ENCODE measurements at regions not wholly inside any gene's neighbourhood (a gene's known extent, or its start where the extent isn't known, plus 50 kb on each side); places are given as distances from the start of the nearest gene placed in this dataset.
"Not testable (repeated sequence)": the region's sequence is repeated elsewhere in the genome, so short reads cannot be mapped to it uniquely, and the experiment has no call there.

DNA sequence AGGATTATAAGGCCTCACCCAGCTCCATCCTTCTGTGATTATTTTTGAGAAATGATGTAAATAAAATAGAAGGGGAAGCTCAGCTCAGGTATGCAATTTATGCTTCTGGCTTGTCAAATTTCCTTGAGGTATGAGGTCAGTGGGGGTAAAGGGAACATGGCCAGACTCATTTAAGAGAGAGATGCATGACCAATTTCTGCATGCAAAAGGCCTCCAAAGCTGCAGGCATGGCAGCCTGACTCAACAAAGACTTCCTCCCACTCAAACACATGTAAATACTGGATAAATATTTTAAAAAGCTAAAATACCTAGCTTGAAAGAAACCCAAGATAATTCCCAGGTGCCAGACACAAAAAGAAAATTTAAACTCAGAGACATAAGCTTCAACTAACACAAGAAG lies 101.4 kb upstream of the SLC1A3 start:
- Mint-ChIP-seq H3K4me1 (peaks cover 8% of the 10 kb centered on the region), H3K9me3 (peaks cover 3% of the 10 kb centered on the region), H3K27ac (ENCODE audit: unreplicated experiment) (no peak overlapping the region), H3K4me3 (no peak overlapping the region), H3K36me3 (ENCODE audit: low read depth) (peaks cover 2% of the 10 kb centered on the region), H3K27me3 (ENCODE audit: low read depth) (peaks cover under 1% of the 10 kb centered on the region)
- TF ChIP-seq, protein P1, sequence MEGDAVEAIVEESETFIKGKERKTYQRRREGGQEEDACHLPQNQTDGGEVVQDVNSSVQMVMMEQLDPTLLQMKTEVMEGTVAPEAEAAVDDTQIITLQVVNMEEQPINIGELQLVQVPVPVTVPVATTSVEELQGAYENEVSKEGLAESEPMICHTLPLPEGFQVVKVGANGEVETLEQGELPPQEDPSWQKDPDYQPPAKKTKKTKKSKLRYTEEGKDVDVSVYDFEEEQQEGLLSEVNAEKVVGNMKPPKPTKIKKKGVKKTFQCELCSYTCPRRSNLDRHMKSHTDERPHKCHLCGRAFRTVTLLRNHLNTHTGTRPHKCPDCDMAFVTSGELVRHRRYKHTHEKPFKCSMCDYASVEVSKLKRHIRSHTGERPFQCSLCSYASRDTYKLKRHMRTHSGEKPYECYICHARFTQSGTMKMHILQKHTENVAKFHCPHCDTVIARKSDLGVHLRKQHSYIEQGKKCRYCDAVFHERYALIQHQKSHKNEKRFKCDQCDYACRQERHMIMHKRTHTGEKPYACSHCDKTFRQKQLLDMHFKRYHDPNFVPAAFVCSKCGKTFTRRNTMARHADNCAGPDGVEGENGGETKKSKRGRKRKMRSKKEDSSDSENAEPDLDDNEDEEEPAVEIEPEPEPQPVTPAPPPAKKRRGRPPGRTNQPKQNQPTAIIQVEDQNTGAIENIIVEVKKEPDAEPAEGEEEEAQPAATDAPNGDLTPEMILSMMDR (conservative IDR thresholded peaks at IDR 0.05), result no peak
- DNase-seq (ENCODE audit: low read depth, low spot score), result no peak

DNA sequence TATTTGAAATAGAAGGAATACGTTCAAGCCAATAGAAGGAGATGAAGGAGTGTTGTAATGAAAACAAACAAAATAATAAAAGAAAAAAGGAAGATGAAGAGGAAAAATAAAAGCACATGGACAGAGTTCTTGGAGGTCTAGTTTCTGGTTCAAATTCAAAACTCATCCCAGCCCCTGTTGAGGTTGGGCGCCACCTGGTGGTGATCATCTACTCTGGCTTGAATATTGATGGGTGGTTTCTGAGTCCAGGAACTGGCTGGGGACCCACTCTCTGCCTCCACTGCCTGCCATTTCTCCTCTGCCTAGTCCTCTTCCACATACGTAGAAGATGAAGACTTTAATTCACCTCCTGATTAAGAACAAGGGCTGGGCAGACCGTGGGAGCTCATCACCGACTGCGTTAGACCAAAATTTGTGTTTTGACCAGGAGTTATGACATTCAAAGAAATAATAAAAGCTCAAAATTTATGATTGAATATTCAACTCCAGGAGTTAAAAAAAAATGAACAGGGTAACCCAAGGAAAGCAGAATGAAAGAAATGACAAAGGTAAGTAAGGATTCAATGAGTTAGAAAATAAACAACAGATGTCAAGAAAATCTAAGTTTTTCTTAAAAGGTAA lies 99.0 kb upstream of the SLC1A3 start:
- DNase-seq (ENCODE audit: low read depth, low spot score), result peak; percentile 80
- TF ChIP-seq, protein P1 (conservative IDR thresholded peaks at IDR 0.05), result peak; percentile 90
- Mint-ChIP-seq H3K27ac (ENCODE audit: unreplicated experiment) (no peak overlapping the region), H3K4me1 (peaks cover 8% of the 10 kb centered on the region), H3K4me3 (no peak overlapping the region), H3K9me3 (peaks cover 7% of the 10 kb centered on the region), H3K36me3 (ENCODE audit: low read depth) (peaks cover 4% of the 10 kb centered on the region), H3K27me3 (ENCODE audit: low read depth) (peaks cover 2% of the 10 kb centered on the region)

DNA sequence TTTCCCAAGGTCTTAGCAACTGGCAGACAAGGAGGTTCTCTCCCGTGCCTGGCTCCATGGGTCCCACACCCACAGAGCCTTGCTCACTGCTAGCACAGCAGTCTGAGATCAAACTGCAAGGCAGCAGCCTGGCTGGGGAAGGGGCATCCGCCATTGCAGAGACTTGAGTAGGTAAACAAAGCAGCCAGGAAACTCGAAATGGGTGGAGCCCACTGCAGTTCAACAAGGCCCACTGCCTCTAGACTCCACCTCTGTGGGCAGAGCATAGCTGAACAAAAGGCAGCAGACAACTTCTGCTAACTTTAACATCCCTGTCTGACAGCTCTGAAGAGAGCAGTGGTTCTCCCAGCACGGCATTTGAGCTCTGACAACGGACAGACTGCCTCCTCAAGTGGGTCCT lies 98.1 kb upstream of the SLC1A3 start:
- H3K4me3 Mint-ChIP-seq; H3K9me3 Mint-ChIP-seq; H3K36me3 Mint-ChIP-seq (ENCODE audit: low read depth); H3K27me3 Mint-ChIP-seq (ENCODE audit: low read depth); H3K27ac Mint-ChIP-seq (ENCODE audit: unreplicated experiment); DNase-seq (ENCODE audit: low read depth, low spot score); H3K4me1 Mint-ChIP-seq: not testable (repeated sequence)

DNA sequence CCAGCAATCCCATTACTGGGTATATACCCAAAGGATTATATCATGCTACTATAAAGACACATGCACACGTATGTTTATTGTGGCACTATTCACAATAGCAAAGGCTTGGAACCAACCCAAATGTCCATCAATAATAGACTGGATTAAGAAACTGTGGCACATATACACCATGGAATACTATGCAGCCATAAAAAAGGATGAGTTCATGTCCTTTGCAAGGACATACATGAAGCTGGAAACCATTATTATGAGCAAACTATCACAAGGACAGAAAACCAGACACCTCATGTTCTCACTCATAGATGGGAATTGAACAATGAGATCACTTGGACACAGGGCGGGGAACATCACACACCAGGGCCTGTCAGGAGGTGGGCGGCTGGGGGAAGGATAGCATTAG lies 92.8 kb upstream of the SLC1A3 start:
- H3K4me3 Mint-ChIP-seq; H3K4me1 Mint-ChIP-seq; H3K27me3 Mint-ChIP-seq (ENCODE audit: low read depth); H3K27ac Mint-ChIP-seq (ENCODE audit: unreplicated experiment); DNase-seq (ENCODE audit: low read depth, low spot score); H3K36me3 Mint-ChIP-seq (ENCODE audit: low read depth): not testable (repeated sequence)
- H3K9me3 Mint-ChIP-seq, result peaks cover 11% of the 10 kb centered on the region

DNA sequence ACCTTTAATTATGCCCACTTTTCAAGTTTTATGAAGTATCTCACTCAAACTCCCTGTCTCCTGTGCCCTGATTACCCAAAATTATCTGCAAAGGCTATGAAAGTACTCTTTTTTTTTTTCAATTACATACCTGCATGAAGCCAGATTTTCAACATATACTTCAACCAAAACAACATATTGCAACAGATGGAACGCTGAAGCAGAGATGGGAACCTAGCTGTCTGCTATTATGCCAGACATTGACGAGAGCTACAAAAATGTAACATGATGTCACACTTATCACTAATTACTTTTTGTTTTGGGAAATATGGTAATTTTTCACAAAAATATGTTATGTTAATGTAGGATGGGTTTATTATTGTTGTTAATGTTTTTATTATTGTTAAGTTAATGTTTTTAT lies 86.5 kb upstream of the SLC1A3 start:
- TF ChIP-seq, protein P1 (conservative IDR thresholded peaks at IDR 0.05), result no peak
- Mint-ChIP-seq H3K4me1 (no peaks in the 10 kb centered on the region), H3K4me3 (no peak overlapping the region), H3K36me3 (ENCODE audit: low read depth) (no peaks in the 10 kb centered on the region), H3K9me3 (peaks cover 13% of the 10 kb centered on the region), H3K27me3 (ENCODE audit: low read depth) (no peaks in the 10 kb centered on the region), H3K27ac (ENCODE audit: unreplicated experiment) (no peak overlapping the region)
- no peak for DNase-seq (ENCODE audit: low read depth, low spot score)

DNA sequence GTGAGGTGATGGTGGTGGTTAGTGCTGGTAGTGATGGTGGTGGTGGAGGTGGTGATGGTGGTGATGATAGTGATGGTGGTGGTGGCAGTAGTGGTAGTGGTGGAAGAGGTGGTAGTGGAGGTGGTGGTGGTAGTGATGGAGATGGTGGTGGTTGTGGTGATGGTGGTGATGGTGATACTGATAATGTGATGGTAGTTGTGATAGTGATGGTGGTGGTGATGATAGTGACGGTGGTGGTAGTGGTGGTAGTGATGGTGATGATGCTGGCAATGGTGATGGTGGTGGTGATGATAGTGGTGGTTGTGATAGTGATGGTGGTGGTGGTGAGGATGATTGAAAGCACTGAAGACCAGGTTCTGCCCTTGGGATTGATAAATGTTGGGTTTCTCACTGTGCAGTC lies 85.2 kb upstream of the SLC1A3 start:
- Mint-ChIP-seq H3K4me3 (no peak overlapping the region), H3K4me1 (no peaks in the 10 kb centered on the region), H3K36me3 (ENCODE audit: low read depth) (no peaks in the 10 kb centered on the region), H3K9me3 (peaks cover 11% of the 10 kb centered on the region), H3K27me3 (ENCODE audit: low read depth) (no peaks in the 10 kb centered on the region), H3K27ac (ENCODE audit: unreplicated experiment) (peak overlapping the region; percentile 90)
- no peak for DNase-seq (ENCODE audit: low read depth, low spot score)
- TF ChIP-seq, protein P1 (conservative IDR thresholded peaks at IDR 0.05), result no peak
